ENCODE measurements at regions not wholly inside any gene's neighbourhood (a gene's known extent, or its start where the extent isn't known, plus 50 kb on each side); places are given as distances from the start of the nearest gene placed in this dataset.

- TF ChIP-seq GATA2 (IDR thresholded peaks at IDR 0.05; ENCODE audit: low read depth, low read length) = no peak
- TF ChIP-seq GATA3 (IDR thresholded peaks at IDR 0.05; ENCODE audit: low read depth, low read length) = no peak
Observed at GRCh38 chr5:146993876-146994530, 115.4 kb upstream of the PPP2R2B start.

Data from SH-SY5Y (cell line).